NK-92 treated with Interleukin-12 subunit alpha and Interleukin-12 subunit beta, amount 100 ng/mL, for 24 hours (cell line): ENCODE measurements at regions not wholly inside any gene's neighbourhood (a gene's known extent, or its start where the extent isn't known, plus 50 kb on each side); places are given as distances from the start of the nearest gene placed in this dataset.

ENCODE experiments used
- DNase-seq: peaks from one replicate; lab custom pipeline; 2025; lab: John Stamatoyannopoulos, UW

DNA sequence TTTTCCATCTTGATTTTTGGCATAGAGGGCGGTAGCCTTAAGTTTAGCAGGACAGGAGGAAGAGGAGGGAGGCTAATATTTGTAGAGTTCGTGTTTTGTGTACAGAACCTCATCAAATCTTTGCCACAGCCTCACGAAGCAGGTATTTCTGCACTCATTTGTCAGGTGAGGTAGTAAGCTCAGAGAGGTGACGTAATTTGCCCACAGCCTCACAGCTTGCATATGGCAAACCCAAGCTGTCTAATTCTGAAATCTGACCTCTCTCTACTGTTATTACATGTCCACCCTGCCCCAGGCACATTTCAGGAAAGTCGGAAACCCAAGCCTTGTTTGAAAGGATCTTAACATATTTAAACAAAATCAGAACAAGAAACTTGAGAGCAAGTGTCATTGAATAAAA lies 91.1 kb upstream of the TPM1 start:
- no peak for DNase-seq

DNA sequence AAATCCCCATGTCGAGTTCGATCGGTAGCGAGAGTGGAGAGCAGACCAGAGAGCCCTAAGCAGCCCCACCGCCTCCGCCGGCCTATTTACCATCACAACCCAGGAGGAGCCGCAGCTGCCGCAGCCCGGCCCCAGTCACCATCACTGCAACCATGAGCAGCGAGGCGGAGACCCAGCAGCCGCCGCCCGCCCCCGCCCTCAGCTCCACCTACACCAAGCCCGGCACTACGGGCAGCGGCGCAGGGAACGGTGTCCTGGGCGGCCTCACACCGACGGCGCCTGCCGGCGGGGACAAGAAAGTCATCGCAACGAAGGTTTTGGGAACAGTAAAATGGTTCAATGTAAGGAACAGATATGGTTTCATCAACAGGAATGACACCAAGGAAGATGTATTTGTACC lies 89.5 kb upstream of the TPM1 start:
- DNase-seq: no peak

DNA sequence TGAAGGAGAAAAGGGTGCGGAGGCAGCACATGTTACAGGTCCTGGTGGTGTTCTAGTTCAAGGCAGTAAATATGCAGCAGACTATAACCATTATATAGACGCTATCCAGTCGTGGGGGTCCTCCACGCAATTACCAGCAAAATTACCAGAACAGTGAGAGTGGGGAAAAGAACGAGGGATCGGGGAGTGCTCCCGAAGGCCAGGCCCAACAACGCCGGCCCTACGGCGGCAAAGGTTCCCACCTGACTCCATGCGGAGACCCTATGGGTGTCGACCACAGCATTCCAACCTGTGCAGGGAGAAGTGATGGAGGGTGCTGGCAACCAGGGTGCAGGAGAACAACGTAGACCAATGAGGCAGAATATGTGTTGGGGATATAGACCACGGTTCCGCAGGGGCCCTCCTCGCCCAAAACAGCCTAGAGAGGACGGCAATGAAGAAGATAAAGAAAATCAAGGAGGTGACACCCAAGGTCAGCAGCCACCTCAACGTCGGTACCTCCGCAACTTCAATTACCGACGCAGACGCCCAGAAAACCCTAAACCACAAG lies 89.0 kb upstream of the TPM1 start:
- DNase-seq: no peak

DNA sequence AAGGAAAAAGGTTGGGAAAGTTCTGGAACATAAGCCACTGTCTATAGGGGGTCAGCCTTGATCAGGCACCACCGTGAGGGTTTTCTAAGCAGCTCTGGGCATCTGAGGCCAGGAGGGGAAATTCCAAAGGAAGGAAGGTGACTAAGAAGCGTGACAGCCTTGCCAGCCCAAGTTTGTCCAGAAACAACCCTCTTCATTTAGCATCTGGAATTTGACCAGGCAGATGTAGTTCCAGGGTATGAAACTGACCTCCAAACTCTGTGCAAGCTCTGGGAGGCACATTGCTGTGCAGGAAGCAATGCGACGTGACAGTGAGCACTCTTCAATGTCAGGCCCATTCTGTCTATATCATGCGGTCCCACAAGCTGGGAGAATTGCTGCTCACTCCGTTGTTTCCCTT lies 85.4 kb upstream of the TPM1 start:
- no peak for DNase-seq

- no peak for DNase-seq
Observed at GRCh38 chr15:62958528-62959363, 83.8 kb upstream of the TPM1 start.

DNA sequence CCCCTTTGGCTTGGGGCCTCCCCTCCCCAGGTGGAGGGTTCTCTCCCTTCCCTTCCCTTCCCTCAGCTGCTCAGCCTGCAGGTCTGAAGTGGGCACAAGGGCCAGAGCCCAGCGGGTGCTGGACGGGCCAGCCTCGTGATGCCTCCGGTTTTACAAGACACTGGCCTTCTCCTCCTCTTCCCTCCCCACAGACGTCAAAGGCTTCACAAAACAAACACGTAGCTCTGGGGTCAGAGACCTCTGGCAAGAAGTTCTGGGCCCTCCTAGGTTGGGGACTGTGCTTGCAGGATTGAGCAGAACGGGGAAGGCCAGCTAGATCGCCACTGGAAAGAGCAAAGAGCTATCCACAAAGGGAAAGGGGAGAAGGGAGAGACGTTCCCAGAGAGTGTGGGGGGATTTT lies 81.4 kb upstream of the TPM1 start:
- DNase-seq: no peak

- no peak for DNase-seq
Observed at GRCh38 chr15:62962101-62962995, 80.2 kb upstream of the TPM1 start.

GRCh38 chr15:62964251-62964650 lies 78.3 kb upstream of the TPM1 start:
- DNase-seq: no peak

GRCh38 chr15:62966294-62967078 lies 76.1 kb upstream of the TPM1 start:
- DNase-seq: no peak

- no peak for DNase-seq
Observed at GRCh38 chr15:62968699-62969098, 73.8 kb upstream of the TPM1 start.

DNA sequence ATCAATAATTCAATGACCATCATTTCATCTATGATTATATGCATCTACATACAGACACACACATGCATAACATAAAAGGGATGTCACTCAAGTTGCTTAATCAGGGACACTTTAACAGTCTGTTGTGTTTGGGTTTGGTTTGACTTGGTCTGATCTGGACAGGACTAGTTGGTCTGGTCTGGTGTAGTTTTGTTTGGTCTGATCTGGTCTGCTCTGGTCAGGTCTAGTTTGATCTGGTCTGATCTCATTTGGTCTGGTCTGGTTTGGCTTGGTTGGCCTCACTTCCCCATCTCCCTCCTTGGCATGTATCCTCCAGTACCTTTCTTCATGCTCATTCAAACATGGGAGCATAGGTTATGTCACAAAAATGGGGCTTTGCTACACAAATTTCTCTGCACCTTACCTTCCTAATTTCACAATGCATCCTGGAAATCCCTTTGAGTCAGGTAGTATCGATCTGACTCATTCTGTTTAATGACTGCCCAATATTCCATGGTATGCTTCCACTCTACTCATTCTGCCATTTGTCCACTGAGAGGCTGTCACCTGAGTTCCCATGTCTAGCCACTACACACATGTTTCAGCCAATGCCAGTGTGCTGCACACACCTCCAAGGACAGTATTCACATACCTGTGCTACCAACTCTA lies 73.0 kb upstream of the TPM1 start:
- DNase-seq: no peak

DNA sequence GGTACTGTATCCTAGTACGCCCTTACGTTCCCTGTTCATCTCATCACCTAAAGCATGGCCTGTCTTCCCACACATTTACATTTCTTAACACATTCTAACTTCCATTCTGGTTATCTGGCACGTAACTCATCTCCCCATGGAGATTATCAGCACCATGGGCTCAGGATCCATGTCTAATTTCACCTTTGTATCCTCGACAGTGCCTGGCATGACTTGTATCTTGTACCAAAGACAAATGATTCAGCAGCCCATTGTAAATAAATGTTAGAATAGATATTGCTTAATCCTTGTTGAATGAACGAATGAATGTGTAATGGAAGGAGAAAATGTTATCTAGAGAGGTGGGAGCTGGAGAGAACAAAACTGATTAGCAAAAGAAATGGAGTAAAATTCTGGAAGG lies 69.7 kb upstream of the TPM1 start:
- no peak for DNase-seq

DNA sequence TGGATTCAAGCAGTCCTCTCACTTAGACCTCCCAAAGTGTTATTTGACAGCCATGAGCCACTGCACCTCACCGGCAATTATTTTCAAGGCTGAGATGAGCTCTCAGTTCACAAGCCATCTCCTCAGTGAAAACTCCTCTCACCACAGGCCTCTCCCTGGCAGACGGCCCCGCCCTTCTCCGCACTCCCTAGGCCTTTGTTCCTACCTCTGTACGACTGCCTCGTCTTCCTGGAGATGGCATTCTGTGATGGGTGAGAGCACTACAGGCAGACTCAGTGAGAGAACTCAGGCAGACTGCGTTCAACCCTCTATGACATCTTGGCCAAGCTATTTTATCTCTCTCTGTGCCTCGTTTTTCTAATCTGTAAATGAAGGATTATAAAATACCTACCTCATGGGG lies 67.0 kb upstream of the TPM1 start:
- DNase-seq: no peak

GRCh38 chr15:62976301-62976881 lies 66.2 kb upstream of the TPM1 start:
- DNase-seq: no peak

- no peak for DNase-seq
Observed at GRCh38 chr15:62977952-62978811, 64.4 kb upstream of the TPM1 start.

- DNase-seq: no peak
Observed at GRCh38 chr15:62979252-62979651, 63.3 kb upstream of the TPM1 start.

- DNase-seq: no peak
Observed at GRCh38 chr15:62981071-62981470, 61.5 kb upstream of the TPM1 start.

DNA sequence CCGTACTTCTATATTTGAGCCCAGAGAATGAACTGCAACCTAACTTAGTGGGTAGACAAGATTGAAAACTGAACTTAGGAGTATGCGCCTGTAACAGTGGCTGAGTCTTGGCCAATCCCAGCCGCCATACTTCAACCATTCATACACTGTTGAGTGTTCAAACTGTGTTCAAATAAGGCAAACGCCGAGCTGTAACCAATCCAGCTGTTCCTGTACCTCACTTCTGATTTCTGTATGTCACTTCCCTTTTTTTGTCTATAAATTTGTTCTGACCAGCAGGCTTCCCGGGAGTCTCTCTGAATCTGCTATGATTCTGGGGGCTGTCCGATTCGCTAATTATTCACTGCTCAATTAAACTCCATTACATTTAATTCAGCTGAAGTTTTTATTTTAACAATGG lies 58.6 kb upstream of the TPM1 start:
- DNase-seq: no peak

DNA sequence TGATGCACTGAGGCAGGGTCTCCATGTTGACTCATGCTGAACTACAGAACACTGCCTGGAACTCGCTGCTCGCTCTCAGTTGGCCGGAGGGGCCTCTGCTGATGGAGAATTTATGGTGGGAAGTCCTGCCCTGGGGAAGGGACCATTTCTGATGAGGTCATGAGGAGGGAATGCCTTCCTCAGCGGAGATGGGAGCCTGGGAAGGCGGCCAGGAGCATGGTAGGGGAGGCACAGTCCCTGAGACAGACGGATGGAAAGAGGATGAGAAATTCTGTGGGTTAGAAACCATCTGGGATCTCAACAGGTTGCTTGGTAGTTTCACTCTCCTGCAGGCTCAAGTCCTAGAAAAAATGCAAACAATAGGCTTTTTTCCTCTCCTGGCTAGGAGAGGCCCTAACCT lies 56.8 kb upstream of the TPM1 start:
- DNase-seq: no peak

GRCh38 chr15:62986948-62987347 lies 55.6 kb upstream of the TPM1 start:
- DNase-seq: no peak
